Panc1 (cell line): ENCODE measurements at regions not wholly inside any gene's neighbourhood (a gene's known extent, or its start where the extent isn't known, plus 50 kb on each side); places are given as distances from the start of the nearest gene placed in this dataset.

Experiments
- SIN3A ChIP-seq: IDR thresholded peaks from 2 replicates; pipeline ENCODE4 v1.6.1; 2012; ENCODE audit warnings: low read depth, mild to moderate bottlenecking, low read length, moderate library complexity, borderline replicate concordance; ENCODE audit not compliant: insufficient read depth
- TF ChIP-seq, protein P1 (sequence below): fragments of 450-650 bp; IDR thresholded peaks from 2 replicates; pipeline ENCODE4 v1.5.1; 2017; ENCODE audit warnings: mild to moderate bottlenecking

- TF ChIP-seq, protein P1, sequence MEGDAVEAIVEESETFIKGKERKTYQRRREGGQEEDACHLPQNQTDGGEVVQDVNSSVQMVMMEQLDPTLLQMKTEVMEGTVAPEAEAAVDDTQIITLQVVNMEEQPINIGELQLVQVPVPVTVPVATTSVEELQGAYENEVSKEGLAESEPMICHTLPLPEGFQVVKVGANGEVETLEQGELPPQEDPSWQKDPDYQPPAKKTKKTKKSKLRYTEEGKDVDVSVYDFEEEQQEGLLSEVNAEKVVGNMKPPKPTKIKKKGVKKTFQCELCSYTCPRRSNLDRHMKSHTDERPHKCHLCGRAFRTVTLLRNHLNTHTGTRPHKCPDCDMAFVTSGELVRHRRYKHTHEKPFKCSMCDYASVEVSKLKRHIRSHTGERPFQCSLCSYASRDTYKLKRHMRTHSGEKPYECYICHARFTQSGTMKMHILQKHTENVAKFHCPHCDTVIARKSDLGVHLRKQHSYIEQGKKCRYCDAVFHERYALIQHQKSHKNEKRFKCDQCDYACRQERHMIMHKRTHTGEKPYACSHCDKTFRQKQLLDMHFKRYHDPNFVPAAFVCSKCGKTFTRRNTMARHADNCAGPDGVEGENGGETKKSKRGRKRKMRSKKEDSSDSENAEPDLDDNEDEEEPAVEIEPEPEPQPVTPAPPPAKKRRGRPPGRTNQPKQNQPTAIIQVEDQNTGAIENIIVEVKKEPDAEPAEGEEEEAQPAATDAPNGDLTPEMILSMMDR = no peak
- no peak for TF ChIP-seq SIN3A
These were observed 99.3 kb upstream of the LMNTD1 start for GRCh38 chr12:25652371-25652770.
